ENCODE measurements at regions not wholly inside any gene's neighbourhood (a gene's known extent, or its start where the extent isn't known, plus 50 kb on each side); places are given as distances from the start of the nearest gene placed in this dataset.

- no peak for TF ChIP-seq SPI1 (IDR thresholded peaks at IDR 0.05; ENCODE audit: borderline replicate concordance, insufficient read depth, low read depth, low read length)
- TF ChIP-seq TBL1XR1 (IDR thresholded peaks at IDR 0.05; ENCODE audit: low read depth, low read length) = no peak
- no peak for TF ChIP-seq CHD2 (IDR thresholded peaks at IDR 0.05; ENCODE audit: borderline replicate concordance, low read depth, low read length)
- TF ChIP-seq FOXM1 (IDR thresholded peaks at IDR 0.05; ENCODE audit: low read depth, low read length) = no peak
- TF ChIP-seq, protein P1, sequence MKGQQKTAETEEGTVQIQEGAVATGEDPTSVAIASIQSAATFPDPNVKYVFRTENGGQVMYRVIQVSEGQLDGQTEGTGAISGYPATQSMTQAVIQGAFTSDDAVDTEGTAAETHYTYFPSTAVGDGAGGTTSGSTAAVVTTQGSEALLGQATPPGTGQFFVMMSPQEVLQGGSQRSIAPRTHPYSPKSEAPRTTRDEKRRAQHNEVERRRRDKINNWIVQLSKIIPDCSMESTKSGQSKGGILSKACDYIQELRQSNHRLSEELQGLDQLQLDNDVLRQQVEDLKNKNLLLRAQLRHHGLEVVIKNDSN (IDR thresholded peaks at IDR 0.05; ENCODE audit: borderline replicate concordance, extremely low read length, insufficient read depth, low read depth, low read length) = no peak
- no peak for TF ChIP-seq HDGF (IDR thresholded peaks at IDR 0.05)
- no peak for TF ChIP-seq MAX (IDR thresholded peaks at IDR 0.05; ENCODE audit: low read depth, low read length)
- TF ChIP-seq POLR2A (IDR thresholded peaks at IDR 0.05; ENCODE audit: low read depth, low read length) = no peak
- no peak for TF ChIP-seq ZZZ3 (IDR thresholded peaks at IDR 0.05; ENCODE audit: control insufficient read depth, insufficient read length, low read depth)
- no peak for TF ChIP-seq KLF5 (IDR thresholded peaks at IDR 0.05; ENCODE audit: partially characterized antibody)
- TF ChIP-seq YY1 (IDR thresholded peaks at IDR 0.05; ENCODE audit: low read depth, low read length) = no peak
Observed at GRCh38 chr18:7482342-7482741, 84.8 kb upstream of the PTPRM start.
